Keratinocyte (primary cell): ENCODE measurements at regions not wholly inside any gene's neighbourhood (a gene's known extent, or its start where the extent isn't known, plus 50 kb on each side); places are given as distances from the start of the nearest gene placed in this dataset.

Experiments used
- EZH2 ChIP-seq: IDR thresholded peaks from one replicate; pipeline ENCODE4 v1.6.1; 2012; ENCODE audit warnings: inconsistent platforms, mild to moderate bottlenecking, low read length, moderate library complexity
- TF ChIP-seq, protein P1 (sequence below), 3 experiments: IDR thresholded peaks in 1 of 3; conservative IDR thresholded peaks in 1 of 3; optimal IDR thresholded peaks in 1 of 3; 2 replicates in 2 of 3; 3 replicates in 1 of 3; pipeline versions ENCODE3 to v1.5.1; 2011; ENCODE audit warnings: low read length in 3 of 3, mild to moderate bottlenecking in 3 of 3, moderate library complexity in 2 of 3, control low read depth in 1 of 3, inconsistent platforms in 1 of 3; ENCODE audit not compliant: insufficient read depth in 2 of 3; ENCODE audit errors: extremely low read depth in 1 of 3

DNA sequence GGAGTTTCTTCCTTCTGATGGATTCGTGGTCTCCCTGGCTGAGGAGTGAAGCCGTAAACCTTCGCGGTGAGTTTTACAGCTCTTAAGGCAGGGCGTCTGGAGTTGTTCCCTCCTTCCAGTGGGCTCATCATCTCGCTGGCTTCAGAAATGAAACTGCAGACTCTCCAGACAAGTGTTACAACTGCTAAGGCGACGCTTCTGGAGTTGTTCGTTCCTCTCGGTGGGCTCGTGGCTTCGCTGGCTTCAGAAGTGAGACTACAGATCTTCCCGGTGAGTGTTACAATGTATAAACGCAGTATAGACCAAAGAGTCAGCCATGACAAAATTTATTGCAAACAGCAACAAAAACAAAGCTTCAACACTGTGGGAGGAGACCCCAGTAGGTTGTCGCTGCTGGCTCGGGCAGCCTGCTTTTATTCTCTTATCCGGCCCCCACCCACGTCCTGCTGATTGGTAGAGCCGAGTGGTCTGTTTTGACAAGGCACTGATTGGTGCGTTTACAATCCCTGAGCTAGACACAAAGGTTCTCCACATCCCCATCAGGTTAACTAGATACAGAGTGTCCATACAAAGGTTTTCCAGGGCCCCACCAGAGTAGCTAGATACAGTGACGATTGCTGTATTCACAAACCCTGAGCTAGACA is 113.2 kb downstream of the GPX5 start:
- TF ChIP-seq, protein P1, sequence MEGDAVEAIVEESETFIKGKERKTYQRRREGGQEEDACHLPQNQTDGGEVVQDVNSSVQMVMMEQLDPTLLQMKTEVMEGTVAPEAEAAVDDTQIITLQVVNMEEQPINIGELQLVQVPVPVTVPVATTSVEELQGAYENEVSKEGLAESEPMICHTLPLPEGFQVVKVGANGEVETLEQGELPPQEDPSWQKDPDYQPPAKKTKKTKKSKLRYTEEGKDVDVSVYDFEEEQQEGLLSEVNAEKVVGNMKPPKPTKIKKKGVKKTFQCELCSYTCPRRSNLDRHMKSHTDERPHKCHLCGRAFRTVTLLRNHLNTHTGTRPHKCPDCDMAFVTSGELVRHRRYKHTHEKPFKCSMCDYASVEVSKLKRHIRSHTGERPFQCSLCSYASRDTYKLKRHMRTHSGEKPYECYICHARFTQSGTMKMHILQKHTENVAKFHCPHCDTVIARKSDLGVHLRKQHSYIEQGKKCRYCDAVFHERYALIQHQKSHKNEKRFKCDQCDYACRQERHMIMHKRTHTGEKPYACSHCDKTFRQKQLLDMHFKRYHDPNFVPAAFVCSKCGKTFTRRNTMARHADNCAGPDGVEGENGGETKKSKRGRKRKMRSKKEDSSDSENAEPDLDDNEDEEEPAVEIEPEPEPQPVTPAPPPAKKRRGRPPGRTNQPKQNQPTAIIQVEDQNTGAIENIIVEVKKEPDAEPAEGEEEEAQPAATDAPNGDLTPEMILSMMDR (optimal IDR thresholded peaks at IDR 0.05 in 1 of 3, IDR thresholded peaks at IDR 0.05 in 1 of 3, conservative IDR thresholded peaks at IDR 0.05 in 1 of 3; ENCODE audit: extremely low read depth in 1 of 3, insufficient read depth in 2 of 3, low read length in 3 of 3) = no peak
- TF ChIP-seq EZH2 = no peak
